IPS DF 19.7 (cell line): ENCODE measurements at regions not wholly inside any gene's neighbourhood (a gene's known extent, or its start where the extent isn't known, plus 50 kb on each side); places are given as distances from the start of the nearest gene placed in this dataset.

Experiments
- DNase-seq: peaks from one replicate; pipeline ENCODE4 v3.0.0-alpha.2; 2013; ENCODE audit warnings: low read depth, low spot score

GRCh38 chr9:108551030-108551841 is 304.6 kb downstream of the ACTL7B start:
- no peak for DNase-seq

- DNase-seq: no peak
Measured at GRCh38 chr9:108550106-108550505, 305.7 kb downstream of the ACTL7B start.

GRCh38 chr9:108549184-108549583 is 306.6 kb downstream of the ACTL7B start:
- DNase-seq: no peak

GRCh38 chr9:108547411-108548135 is 308.2 kb downstream of the ACTL7B start:
- no peak for DNase-seq

GRCh38 chr9:108546215-108546614 is 309.6 kb downstream of the ACTL7B start:
- no peak for DNase-seq

- no peak for DNase-seq
Measured at GRCh38 chr9:108545436-108545835, 310.4 kb downstream of the ACTL7B start.

- DNase-seq: no peak
Measured at GRCh38 chr9:108544866-108545265, 310.9 kb downstream of the ACTL7B start.

GRCh38 chr9:108543251-108543778 is 312.5 kb downstream of the ACTL7B start:
- no peak for DNase-seq

GRCh38 chr9:108537756-108538155 is 318.0 kb downstream of the ACTL7B start:
- no peak for DNase-seq

- DNase-seq: no peak
Measured at GRCh38 chr9:108536836-108537601, 318.8 kb downstream of the ACTL7B start.

- DNase-seq: no peak
Measured at GRCh38 chr9:108535526-108535925, 320.3 kb downstream of the ACTL7B start.

- DNase-seq: no peak
Measured at GRCh38 chr9:108534741-108535140, 321.0 kb downstream of the ACTL7B start.

- no peak for DNase-seq
Measured at GRCh38 chr9:108530141-108530540, 325.6 kb downstream of the ACTL7B start.

GRCh38 chr9:108528231-108528630 is 327.6 kb downstream of the ACTL7B start:
- no peak for DNase-seq

- DNase-seq: no peak
Measured at GRCh38 chr9:108526518-108526917, 329.3 kb downstream of the ACTL7B start.

GRCh38 chr9:108525186-108525585 is 330.6 kb downstream of the ACTL7B start:
- DNase-seq: no peak

- DNase-seq: no peak
Measured at GRCh38 chr9:108521063-108521590, 334.7 kb downstream of the ACTL7B start.

GRCh38 chr9:108519437-108519836 is 336.3 kb downstream of the ACTL7B start:
- no peak for DNase-seq

- DNase-seq: no peak
Measured at GRCh38 chr9:108517651-108518365, 338.0 kb downstream of the ACTL7B start.

- no peak for DNase-seq
Measured at GRCh38 chr9:108516391-108516790, 339.4 kb downstream of the ACTL7B start.

GRCh38 chr9:108515856-108516255 is 339.9 kb downstream of the ACTL7B start:
- DNase-seq: no peak
